GM10248 (cell line): ENCODE measurements at regions not wholly inside any gene's neighbourhood (a gene's known extent, or its start where the extent isn't known, plus 50 kb on each side); places are given as distances from the start of the nearest gene placed in this dataset.

ENCODE experiments used
- CTCF ChIA-PET: fragments of 300-600 bp; sonication (Branson Sonifier 250); formaldehyde crosslinking; extraction: SDS; loops from one replicate; lab custom pipeline; 2021; ENCODE audit warnings: antibody characterized with exemption; lab: Yijun Ruan, JAX
- POLR2A ChIA-PET: fragments of 350-650 bp; sonication (Branson Sonifier 250); formaldehyde crosslinking; extraction: SDS; loops from one replicate; lab custom pipeline; 2020; ENCODE audit warnings: antibody characterized with exemption; lab: Yijun Ruan, JAX
- DNase-seq: peaks from one replicate; pipeline ENCODE4 v3.0.0; 2012; ENCODE audit errors: extremely low spot score
- CTCF ChIP-seq: IDR thresholded peaks from 2 replicates; pipeline ENCODE4 v1.5.1; 2012; ENCODE audit warnings: mild to moderate bottlenecking, low read depth; ENCODE audit errors: extremely low read depth, missing control alignments, control extremely low read depth

GRCh38 chr2:71898375-71898774, 249.3 kb downstream of the CYP26B1 start:
- DNase-seq, result no peak
- POLR2A ChIA-PET, result no interaction called here
- CTCF ChIA-PET, result interaction anchor here (1.0 kb wide), 1 partner anchor 26 kb away, joined by 4 read pairs; no protein-coding TSS in a partner anchor
- no peak for TF ChIP-seq CTCF

GRCh38 chr2:71897836-71898235, 249.8 kb downstream of the CYP26B1 start:
- ChIA-PET CTCF (interaction anchor here (1.0 kb wide), 1 partner anchor 26 kb away, joined by 4 read pairs; no protein-coding TSS in a partner anchor), POLR2A (no interaction called here)
- TF ChIP-seq CTCF, result no peak
- no peak for DNase-seq

GRCh38 chr2:71897137-71897480, 250.6 kb downstream of the CYP26B1 start:
- ChIA-PET POLR2A (no interaction called here), CTCF (no interaction called here)
- no peak for DNase-seq
- TF ChIP-seq CTCF, result no peak

GRCh38 chr2:71896385-71897136, 251.1 kb downstream of the CYP26B1 start:
- no peak for TF ChIP-seq CTCF
- CTCF ChIA-PET, result interaction anchor here (0.7 to 1.3 kb wide), 2 partner anchors 22 to 27 kb away, joined by 3 to 4 read pairs; no protein-coding TSS in a partner anchor
- POLR2A ChIA-PET, result no interaction called here
- DNase-seq, result no peak

- DNase-seq, result peak; percentile 8
- no peak for TF ChIP-seq CTCF
- CTCF ChIA-PET, result interaction anchor here (0.7 to 1.3 kb wide), 2 partner anchors 23 to 28 kb away, joined by 3 to 4 read pairs; no protein-coding TSS in a partner anchor
- POLR2A ChIA-PET, result no interaction called here
Measured at GRCh38 chr2:71895320-71896161, 252.1 kb downstream of the CYP26B1 start.

- DNase-seq, result peak; percentile 5
- ChIA-PET CTCF (no interaction called here), POLR2A (no interaction called here)
- no peak for TF ChIP-seq CTCF
Measured at GRCh38 chr2:71894261-71894660, 253.4 kb downstream of the CYP26B1 start.
